Activated CD8-positive, alpha-beta T cell treated with anti-CD3 and anti-CD28 coated beads for 36 hours (primary cell): ENCODE measurements at regions not wholly inside any gene's neighbourhood (a gene's known extent, or its start where the extent isn't known, plus 50 kb on each side); places are given as distances from the start of the nearest gene placed in this dataset.

Experiments
- ATAC-seq: fragments of 200-7000 bp; cut with Tn5 transposase; one replicate; pipeline ENCODE4 v1.10.0; 2021; ENCODE audit warnings: mild to moderate bottlenecking, moderate library complexity
- CTCF ChIA-PET: fragments of 350-600 bp; sonication (Branson Sonifier 250); formaldehyde crosslinking; loops from one replicate; lab custom pipeline; 2021; ENCODE audit warnings: antibody characterized with exemption; lab: Charles Lee
- POLR2A ChIA-PET: fragments of 350-600 bp; sonication (Branson Sonifier 250); formaldehyde crosslinking; loops from one replicate; lab custom pipeline; 2021; ENCODE audit warnings: antibody characterized with exemption; lab: Charles Lee
- DNase-seq: peaks from one replicate; pipeline ENCODE4 v3.0.0-alpha.2; 2020
- H3K27ac Mint-ChIP-seq: one replicate; pipeline ENCODE4 v1.8.0; 2021; ENCODE audit warnings: mild to moderate bottlenecking, mixed read lengths
- H3K27me3 Mint-ChIP-seq: one replicate; pipeline ENCODE4 v1.8.0; 2021; ENCODE audit warnings: mixed read lengths
- H3K36me3 Mint-ChIP-seq: one replicate; pipeline ENCODE4 v1.8.0; 2021; ENCODE audit warnings: low read depth, mixed read lengths
- H3K4me1 Mint-ChIP-seq: one replicate; pipeline ENCODE4 v1.8.0; 2021; ENCODE audit warnings: low read depth, mixed read lengths
- H3K4me3 Mint-ChIP-seq: one replicate; pipeline ENCODE4 v1.8.0; 2021; ENCODE audit warnings: mild to moderate bottlenecking, moderate library complexity, mixed read lengths
- H3K9me3 Mint-ChIP-seq: one replicate; pipeline ENCODE4 v1.8.0; 2021; ENCODE audit warnings: mixed read lengths
- intact Hi-C: fragments of 100-400 bp; cut with micrococcal nuclease; formaldehyde crosslinking; loops from one replicate; pipeline ENCODE4 v1.10.0; 2022
- TF ChIP-seq, protein P1 (sequence below): fragments of 200-600 bp; IDR thresholded peaks from one replicate; pipeline ENCODE4 v1.8.0; 2022; ENCODE audit warnings: antibody characterized with exemption, mild to moderate bottlenecking

DNA sequence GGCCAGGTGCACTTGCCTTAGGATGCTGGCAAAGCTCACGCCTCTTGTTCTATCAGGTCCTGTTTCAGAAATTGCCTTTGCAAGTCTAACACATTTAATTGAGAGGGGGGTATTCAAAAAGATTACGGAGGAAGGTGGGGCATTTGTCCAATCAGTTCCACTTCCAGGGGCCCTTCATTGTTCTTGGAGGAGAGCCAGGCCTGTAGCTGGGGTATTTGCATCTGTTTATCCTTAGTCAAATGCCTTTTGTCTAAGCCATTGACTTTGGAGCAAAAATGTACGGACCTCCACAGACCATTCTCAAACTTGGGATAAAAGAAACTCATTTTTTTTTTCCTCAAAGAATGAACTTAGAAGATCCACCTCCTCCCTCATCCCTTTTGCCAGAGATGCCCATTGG is 582.0 kb downstream of the BCL11B start:
- TF ChIP-seq, protein P1, sequence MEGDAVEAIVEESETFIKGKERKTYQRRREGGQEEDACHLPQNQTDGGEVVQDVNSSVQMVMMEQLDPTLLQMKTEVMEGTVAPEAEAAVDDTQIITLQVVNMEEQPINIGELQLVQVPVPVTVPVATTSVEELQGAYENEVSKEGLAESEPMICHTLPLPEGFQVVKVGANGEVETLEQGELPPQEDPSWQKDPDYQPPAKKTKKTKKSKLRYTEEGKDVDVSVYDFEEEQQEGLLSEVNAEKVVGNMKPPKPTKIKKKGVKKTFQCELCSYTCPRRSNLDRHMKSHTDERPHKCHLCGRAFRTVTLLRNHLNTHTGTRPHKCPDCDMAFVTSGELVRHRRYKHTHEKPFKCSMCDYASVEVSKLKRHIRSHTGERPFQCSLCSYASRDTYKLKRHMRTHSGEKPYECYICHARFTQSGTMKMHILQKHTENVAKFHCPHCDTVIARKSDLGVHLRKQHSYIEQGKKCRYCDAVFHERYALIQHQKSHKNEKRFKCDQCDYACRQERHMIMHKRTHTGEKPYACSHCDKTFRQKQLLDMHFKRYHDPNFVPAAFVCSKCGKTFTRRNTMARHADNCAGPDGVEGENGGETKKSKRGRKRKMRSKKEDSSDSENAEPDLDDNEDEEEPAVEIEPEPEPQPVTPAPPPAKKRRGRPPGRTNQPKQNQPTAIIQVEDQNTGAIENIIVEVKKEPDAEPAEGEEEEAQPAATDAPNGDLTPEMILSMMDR: no peak
- no peaks in the 10 kb centered on the region for H3K9me3 Mint-ChIP-seq
- CTCF ChIA-PET: no interaction called here

DNA sequence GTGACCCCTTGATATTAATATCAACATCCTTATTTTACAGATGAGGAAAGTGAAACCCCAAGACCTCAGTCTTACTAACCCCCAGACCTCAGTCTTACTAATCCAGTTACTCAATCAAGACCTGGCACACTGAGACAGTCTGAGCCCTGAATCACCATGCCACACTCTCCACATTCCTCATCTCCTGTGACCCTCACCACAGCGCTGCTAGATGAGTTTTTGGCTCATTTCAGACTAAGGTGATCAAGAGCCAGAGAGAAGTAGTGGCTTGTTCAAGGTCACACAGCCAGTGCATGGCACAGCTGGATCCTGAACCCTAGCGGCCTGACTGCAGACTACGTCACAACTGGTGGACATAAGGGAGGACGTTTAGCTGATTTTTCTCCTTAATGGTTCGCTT is 579.2 kb downstream of the BCL11B start:
- Mint-ChIP-seq H3K36me3 (peaks cover 3% of the 10 kb centered on the region), H3K27me3 (no peaks in the 10 kb centered on the region), H3K27ac (no peak overlapping the region), H3K4me3 (no peak overlapping the region), H3K4me1 (peaks cover 2% of the 10 kb centered on the region), H3K9me3 (peaks cover 11% of the 10 kb centered on the region)
- ChIA-PET POLR2A (interaction anchor here (1.0 kb wide), 1 partner anchor 20 kb away, joined by 4 read pairs; no protein-coding TSS in a partner anchor), CTCF (interaction anchor here (1.5 kb wide), 1 partner anchor 574 kb away, joined by 4 read pairs; no protein-coding TSS in a partner anchor)
- peak; percentile 71 for ATAC-seq
- intact Hi-C loops: no loop called here
- DNase-seq: peak; percentile 12
- TF ChIP-seq, protein P1: no peak

More for the DNA sequence above, 582.0 kb downstream of the BCL11B start:
- no peaks in the 10 kb centered on the region for H3K4me1 Mint-ChIP-seq
- no peak for ATAC-seq
- no peak overlapping the region for H3K27ac Mint-ChIP-seq
- no peaks in the 10 kb centered on the region for H3K36me3 Mint-ChIP-seq
- DNase-seq: no peak
- H3K27me3 Mint-ChIP-seq: no peaks in the 10 kb centered on the region
- H3K4me3 Mint-ChIP-seq: no peak overlapping the region
- POLR2A ChIA-PET: no interaction called here
- intact Hi-C loops: no loop called here

DNA sequence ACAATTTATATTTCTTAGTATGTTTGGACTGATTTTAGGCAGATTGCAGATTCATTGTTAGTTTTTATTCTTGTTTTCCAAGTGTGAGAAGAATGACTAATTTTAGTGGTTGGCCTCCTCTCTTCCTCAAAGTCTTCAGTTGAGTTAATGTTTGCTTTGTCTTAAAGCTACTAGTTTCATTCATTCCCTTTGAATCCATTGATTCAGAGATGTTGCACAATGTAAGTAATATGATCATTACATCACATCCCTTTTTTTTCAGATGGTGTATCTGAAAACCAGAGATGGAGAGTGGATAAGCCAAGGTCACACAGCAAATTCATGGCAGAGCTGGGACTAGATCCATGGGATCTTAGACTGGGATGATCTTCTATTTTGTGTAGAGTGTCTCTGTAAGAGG is 577.5 kb downstream of the BCL11B start:
- Mint-ChIP-seq H3K9me3 (peaks cover 11% of the 10 kb centered on the region), H3K4me3 (no peak overlapping the region), H3K4me1 (peaks cover 2% of the 10 kb centered on the region), H3K27ac (no peak overlapping the region), H3K27me3 (no peaks in the 10 kb centered on the region), H3K36me3 (peaks cover 3% of the 10 kb centered on the region)
- no peak for DNase-seq
- ATAC-seq: no peak
- CTCF ChIA-PET: interaction anchor here (1.0 kb wide), 1 partner anchor 11 kb away, joined by 3 read pairs; no protein-coding TSS in a partner anchor
- POLR2A ChIA-PET: no interaction called here
- TF ChIP-seq, protein P1: no peak
- intact Hi-C loops: no loop called here

DNA sequence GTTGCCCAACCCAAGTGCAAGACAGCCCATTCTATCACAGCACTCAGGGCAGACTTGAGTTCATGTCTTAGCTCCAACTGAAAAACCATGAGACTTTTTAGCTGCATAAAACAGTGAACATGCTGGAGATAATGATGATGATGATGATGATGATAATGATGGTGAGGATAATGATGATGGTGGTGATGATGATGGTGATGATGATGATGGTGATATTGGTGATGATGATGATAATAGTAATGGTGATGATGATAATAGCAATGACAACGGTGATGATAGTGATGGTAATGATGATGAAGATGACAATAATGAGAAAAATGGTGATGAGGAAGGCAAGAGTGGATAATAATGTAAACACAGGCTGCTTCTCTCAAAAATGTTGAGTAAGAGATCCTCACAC is 576.2 kb downstream of the BCL11B start:
- Mint-ChIP-seq H3K27me3 (no peaks in the 10 kb centered on the region), H3K4me1 (peaks cover 2% of the 10 kb centered on the region), H3K36me3 (peaks cover 3% of the 10 kb centered on the region), H3K27ac (no peak overlapping the region), H3K9me3 (peaks cover 11% of the 10 kb centered on the region), H3K4me3 (no peak overlapping the region)
- TF ChIP-seq, protein P1: no peak
- intact Hi-C loops: no loop called here
- no peak for DNase-seq
- ChIA-PET CTCF (no interaction called here), POLR2A (no interaction called here)
- no peak for ATAC-seq

DNA sequence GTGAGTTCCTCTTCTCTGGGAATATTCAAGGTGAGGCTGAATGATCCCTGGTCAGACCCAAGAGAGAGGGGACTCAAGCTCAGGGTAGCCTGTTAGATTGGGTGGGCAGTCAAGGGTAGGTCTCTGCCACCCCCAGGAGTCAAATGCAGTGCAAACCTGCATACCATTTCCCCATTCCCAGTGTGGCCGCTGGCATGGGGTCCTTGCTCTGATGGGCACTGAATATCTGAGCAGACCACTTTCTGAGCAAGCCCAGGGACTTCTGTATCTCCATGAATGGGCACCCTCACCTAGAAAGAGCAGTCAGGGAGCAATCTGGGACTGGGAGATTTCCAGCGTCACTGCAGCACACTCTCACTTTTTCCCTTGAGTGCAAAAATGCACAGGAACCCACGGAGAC is 573.7 kb downstream of the BCL11B start:
- peaks cover 9% of the 10 kb centered on the region for H3K4me1 Mint-ChIP-seq
- peaks cover 11% of the 10 kb centered on the region for H3K9me3 Mint-ChIP-seq
- TF ChIP-seq, protein P1: no peak
- H3K27me3 Mint-ChIP-seq: no peaks in the 10 kb centered on the region
- ATAC-seq (no peak), DNase-seq (no peak)
- H3K36me3 Mint-ChIP-seq: peaks cover 3% of the 10 kb centered on the region
- no peak overlapping the region for H3K27ac Mint-ChIP-seq
- no peak overlapping the region for H3K4me3 Mint-ChIP-seq
- CTCF ChIA-PET: no interaction called here
- POLR2A ChIA-PET: no interaction called here
- intact Hi-C loops: no loop called here
